ENCODE measurements at regions not wholly inside any gene's neighbourhood (a gene's known extent, or its start where the extent isn't known, plus 50 kb on each side); places are given as distances from the start of the nearest gene placed in this dataset.
A peak's percentile ranks its signal among the peaks of the same experiment; 100 is the strongest.

GRCh38 chr6:18577491-18577890 lies 190.3 kb downstream of the RNF144B start:
- no peak for DNase-seq (ENCODE audit: low read depth, low spot score)
- intact Hi-C loops (cut with micrococcal nuclease; ENCODE audit: unreplicated experiment) (no loop called here), in situ Hi-C loops (cut with MboI) (no loop called here)
- WGBS (ENCODE audit: insufficient coverage, insufficient replicate concordance, low lambda C conversion rate, missing lambda C conversion rate) = 0% methylated on average over 2 of the region's 2 CpGs
- H3K27ac ChIP-seq (ENCODE audit: control insufficient read depth, insufficient read depth) = no peak overlapping the region
- ChIA-PET RAD21 (ENCODE audit: unreplicated experiment) (no interaction called here), CTCF (no interaction called here), SMC1A (ENCODE audit: uncharacterized antibody, unreplicated experiment) (no interaction called here), POLR2A (no interaction called here)
- H3K36me3 ChIP-seq (ENCODE audit: control insufficient read depth in 2 of 2, insufficient read depth in 2 of 2, low read length in 1 of 2) = no peaks in the 10 kb centered on the region
- no peak for FAIRE-seq
- no peaks in the 10 kb centered on the region for H3K79me2 ChIP-seq (ENCODE audit: control insufficient read depth, insufficient read depth, low read length)
- no peaks in the 10 kb centered on the region for H4K20me1 ChIP-seq (ENCODE audit: control insufficient read depth, insufficient read depth)
- no peak overlapping the region for H3K9ac ChIP-seq (ENCODE audit: control insufficient read depth, insufficient read depth, low read length)
- H3K27me3 ChIP-seq (replicated peaks in 1 of 2; ENCODE audit: control insufficient read depth in 2 of 2, insufficient read depth in 2 of 2, low read length in 1 of 2) = no peaks in the 10 kb centered on the region; a peak in 2 of 4 replicates
- H2AFZ ChIP-seq (ENCODE audit: control insufficient read depth, low read depth, low read length) = no peak overlapping the region
- no peak for TF ChIP-seq PAX5 (IDR thresholded peaks at IDR 0.05; ENCODE audit: borderline replicate concordance, low read depth, low read length)
- TF ChIP-seq IKZF1 (conservative IDR thresholded peaks at IDR 0.05) = 0 out of 2 replicates have a peak, but pooled peaks have one; percentile 22
- no peak for TF ChIP-seq CREB1 (IDR thresholded peaks at IDR 0.05; ENCODE audit: low read depth)
- peak; percentile 46 for ATAC-seq
- H3K9me3 ChIP-seq (replicated peaks; ENCODE audit: control insufficient read depth, insufficient read depth, low read length) = no peaks in the 10 kb centered on the region
- H3K4me3 ChIP-seq = no peak overlapping the region
- H3K4me2 ChIP-seq (ENCODE audit: control insufficient read depth, insufficient read depth) = no peak overlapping the region
- no peaks in the 10 kb centered on the region for H3K4me1 ChIP-seq (ENCODE audit: control insufficient read depth, insufficient read depth, low read length)
- BruUV-seq (replicated peaks) = no TSS peak

- no peak overlapping the region for H2AFZ ChIP-seq (ENCODE audit: control insufficient read depth, low read depth, low read length)
- no peaks in the 10 kb centered on the region; a peak in 2 of 4 replicates for H3K27me3 ChIP-seq (replicated peaks in 1 of 2; ENCODE audit: control insufficient read depth in 2 of 2, insufficient read depth in 2 of 2, low read length in 1 of 2)
- in situ Hi-C loops (cut with MboI) = no loop called here
- 10% methylated on average over 2 of the region's 2 CpGs for WGBS (ENCODE audit: insufficient coverage, insufficient replicate concordance, low lambda C conversion rate, missing lambda C conversion rate)
- H4K20me1 ChIP-seq (ENCODE audit: control insufficient read depth, insufficient read depth) = no peaks in the 10 kb centered on the region
- ChIA-PET RAD21 (ENCODE audit: unreplicated experiment) (interaction anchor here (0.9 kb wide), 1 partner anchor 51 kb away, joined by 3 read pairs; no protein-coding TSS in a partner anchor), POLR2A (no interaction called here), SMC1A (ENCODE audit: uncharacterized antibody, unreplicated experiment) (interaction anchor here (1.0 kb wide), 2 partner anchors 10 to 12 kb away, joined by 3 to 4 read pairs; no protein-coding TSS in a partner anchor), CTCF (interaction anchor here (3.4 kb wide), 1 partner anchor 16 kb away, joined by 14 read pairs; no protein-coding TSS in a partner anchor)
- H3K9ac ChIP-seq (ENCODE audit: control insufficient read depth, insufficient read depth, low read length) = no peak overlapping the region
- TF ChIP-seq NR2F1 (conservative IDR thresholded peaks at IDR 0.05) (0 out of 2 replicates have a peak, but pooled peaks have one; percentile 15), RFX5 (IDR thresholded peaks at IDR 0.05; ENCODE audit: low read depth, low read length) (no peak)
- no peak overlapping the region for H3K4me2 ChIP-seq (ENCODE audit: control insufficient read depth, insufficient read depth)
- H3K36me3 ChIP-seq (ENCODE audit: control insufficient read depth in 2 of 2, insufficient read depth in 2 of 2, low read length in 1 of 2) = no peaks in the 10 kb centered on the region
- FAIRE-seq = no peak
- no peak overlapping the region for H3K4me3 ChIP-seq
- no peak for ATAC-seq
- H3K4me1 ChIP-seq (ENCODE audit: control insufficient read depth, insufficient read depth, low read length) = no peaks in the 10 kb centered on the region
- no peaks in the 10 kb centered on the region for H3K9me3 ChIP-seq (replicated peaks; ENCODE audit: control insufficient read depth, insufficient read depth, low read length)
- H3K79me2 ChIP-seq (ENCODE audit: control insufficient read depth, insufficient read depth, low read length) = no peaks in the 10 kb centered on the region
- intact Hi-C loops (cut with micrococcal nuclease; ENCODE audit: unreplicated experiment) = no loop called here
- no peak for DNase-seq (ENCODE audit: low read depth, low spot score)
- H3K27ac ChIP-seq (ENCODE audit: control insufficient read depth, insufficient read depth) = no peak overlapping the region
- no TSS peak for BruUV-seq (replicated peaks)
Measured at GRCh38 chr6:18579166-18579565, 192.0 kb downstream of the RNF144B start.

Data from GM12878 (cell line).